B cell (primary cell): ENCODE measurements at regions not wholly inside any gene's neighbourhood (a gene's known extent, or its start where the extent isn't known, plus 50 kb on each side); places are given as distances from the start of the nearest gene placed in this dataset.

Source experiments
- ATAC-seq: fragments of 200-7000 bp; cut with Tn5 transposase; one replicate; pipeline ENCODE4 v1.10.0; 2021; ENCODE audit warnings: low read depth, mild to moderate bottlenecking, moderate number of reproducible peaks, moderate library complexity
- CTCF ChIA-PET: fragments of 350-600 bp; sonication (Branson Sonifier 250); formaldehyde crosslinking; loops from one replicate; lab custom pipeline; 2021; ENCODE audit warnings: antibody characterized with exemption, inconsistent platforms; lab: Charles Lee
- POLR2A ChIA-PET: fragments of 350-600 bp; sonication (Branson Sonifier 250); formaldehyde crosslinking; loops from one replicate; lab custom pipeline; 2021; ENCODE audit warnings: antibody characterized with exemption; lab: Charles Lee
- DNase-seq: peaks from one replicate; pipeline ENCODE4 v3.0.0; 2013
- H2AFZ ChIP-seq: 2 replicates; pipeline ENCODE4 v1.6.1; 2012; ENCODE audit warnings: mild to moderate bottlenecking, low read depth, low read length; ENCODE audit not compliant: insufficient read depth, poor library complexity, severe bottlenecking
- H3K27ac ChIP-seq, 2 donors: 1 replicate in 1 of 2; 2 replicates in 1 of 2; pipeline ENCODE4 v1.5.1; 2012 to 2013; ENCODE audit warnings: low read length in 2 of 2, mild to moderate bottlenecking in 2 of 2, moderate library complexity in 1 of 2
- H3K27me3 ChIP-seq, 4 experiments: fragments of 200-600 bp in 1 of 4; sonication (generic) in 1 of 4; replicated peaks in 1 of 4; 1 replicate in 2 of 4; 2 replicates in 2 of 4; pipeline versions ENCODE4 v1.6.1 to v1.7.0; 2013 to 2016; ENCODE audit warnings: low read length in 3 of 4, mild to moderate bottlenecking in 2 of 4, mixed read lengths in 1 of 4, moderate library complexity in 1 of 4; ENCODE audit not compliant: insufficient read depth in 4 of 4, control insufficient read depth in 3 of 4; ENCODE audit errors: control extremely low read depth in 1 of 4
- H3K36me3 ChIP-seq, 2 experiments: replicated peaks in 1 of 2; 1 replicate in 1 of 2; 2 replicates in 1 of 2; pipeline versions ENCODE4 v1.6.1 to v1.7.1; 2013; ENCODE audit warnings: low read length in 1 of 2; ENCODE audit not compliant: insufficient read depth in 2 of 2, control insufficient read depth in 1 of 2; ENCODE audit errors: control extremely low read depth in 1 of 2, extremely low read depth in 1 of 2
- H3K4me1 ChIP-seq, 2 donors: fragments of 200-600 bp in 1 of 2; sonication (generic) in 1 of 2; 1 replicate in 1 of 2; 2 replicates in 1 of 2; pipeline versions ENCODE4 v1.5.1 to v1.6.1; 2013 to 2017; ENCODE audit warnings: low read length in 2 of 2; ENCODE audit not compliant: control insufficient read depth in 2 of 2, insufficient read depth in 2 of 2
- H3K4me2 ChIP-seq: replicated peaks from 2 replicates; pipeline ENCODE3; 2012; ENCODE audit warnings: mild to moderate bottlenecking, low read depth, low read length; ENCODE audit not compliant: poor library complexity, severe bottlenecking
- H3K4me3 ChIP-seq, 5 experiments: fragments of 200-600 bp in 1 of 5; sonication (generic) in 1 of 5; 1 replicate in 3 of 5; 2 replicates in 2 of 5; pipeline versions ENCODE4 v1.5.1 to v1.7.0; 2011 to 2016; ENCODE audit warnings: low read length in 4 of 5, mild to moderate bottlenecking in 4 of 5, low read depth in 2 of 5, control low read depth in 1 of 5, moderate library complexity in 1 of 5; ENCODE audit not compliant: insufficient read depth in 1 of 5; ENCODE audit errors: control extremely low read depth in 1 of 5, extremely low read depth in 1 of 5
- H3K79me2 ChIP-seq: fragments of 200-600 bp; sonication (generic); one replicate; pipeline ENCODE4 v1.6.0; 2016; ENCODE audit warnings: low read length; ENCODE audit not compliant: control insufficient read depth, insufficient read depth
- H3K9ac ChIP-seq: fragments of 200-600 bp; sonication (generic); 2 replicates; pipeline ENCODE4 v1.6.1; 2017; ENCODE audit warnings: mild to moderate bottlenecking, low read length, moderate library complexity
- H3K9me3 ChIP-seq, 3 donors: one replicate each; pipeline versions ENCODE4 v1.6.1 to v1.7.1; 2013; ENCODE audit warnings: low read length in 2 of 3; ENCODE audit not compliant: control insufficient read depth in 2 of 3, insufficient read depth in 1 of 3; ENCODE audit errors: control extremely low read depth in 1 of 3
- H4K20me1 ChIP-seq: 2 replicates; pipeline ENCODE4 v1.6.0; 2012; ENCODE audit warnings: mild to moderate bottlenecking, low read length; ENCODE audit not compliant: insufficient read depth, control insufficient read depth, poor library complexity, severe bottlenecking
- H3K27ac Mint-ChIP-seq: one replicate; pipeline ENCODE4 v1.8.0; 2021; ENCODE audit warnings: mixed read lengths
- H3K27me3 Mint-ChIP-seq: one replicate; pipeline ENCODE4 v1.8.0; 2021; ENCODE audit warnings: mixed read lengths
- H3K4me1 Mint-ChIP-seq: one replicate; pipeline ENCODE4 v1.8.0; 2021; ENCODE audit warnings: mixed read lengths
- H3K4me3 Mint-ChIP-seq: one replicate; pipeline ENCODE4 v1.8.0; 2021; ENCODE audit warnings: mixed read lengths
- H3K9me3 Mint-ChIP-seq: one replicate; pipeline ENCODE4 v1.8.0; 2022; ENCODE audit warnings: mixed read lengths; ENCODE audit not compliant: insufficient read depth
- CTCF ChIP-seq: fragments of 200-600 bp; IDR thresholded peaks from one replicate; pipeline ENCODE4 v1.8.0; 2022; ENCODE audit warnings: antibody characterized with exemption, mild to moderate bottlenecking
- EZH2 ChIP-seq: IDR thresholded peaks from 2 replicates; pipeline ENCODE4 v1.6.1; 2012; ENCODE audit warnings: borderline replicate concordance, low read depth, mild to moderate bottlenecking, moderate library complexity, low read length; ENCODE audit not compliant: insufficient read depth, poor library complexity, severe bottlenecking
- WGBS: methylation state at CpG from one replicate; pipeline ENCODE4 v1.1.5; 2013; ENCODE audit warnings: missing lambda C conversion rate; ENCODE audit not compliant: insufficient coverage; 5-methylcytosine and 5-hydroxymethylcytosine counted together
- intact Hi-C: fragments of 100-400 bp; cut with micrococcal nuclease; formaldehyde crosslinking; loops from one replicate; pipeline ENCODE4 v1.10.0; 2022

DNA sequence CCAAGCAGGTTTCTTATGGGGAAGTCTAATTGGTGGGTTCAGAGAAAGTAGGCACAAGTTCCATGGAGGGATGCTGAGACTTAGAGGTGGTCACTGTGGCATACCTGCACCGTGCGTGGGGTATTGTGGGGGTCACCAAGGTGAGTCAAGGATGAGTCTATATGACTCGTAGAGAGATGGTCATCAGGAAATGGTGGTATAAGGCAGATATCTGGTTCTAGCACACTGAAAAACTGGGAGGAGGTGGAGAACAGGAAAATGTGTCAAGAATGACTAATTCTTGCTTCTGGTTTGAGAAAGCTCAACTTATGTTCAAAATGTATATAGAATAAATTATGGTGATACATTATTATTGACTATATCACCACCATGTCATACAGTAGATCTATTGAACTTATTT lies 258.1 kb downstream of the RAB38 start:
- H4K20me1 ChIP-seq, result no peaks in the 10 kb centered on the region
- no peaks in the 10 kb centered on the region for H3K9me3 ChIP-seq
- POLR2A ChIA-PET, result no interaction called here
- H3K9me3 Mint-ChIP-seq, result peaks cover 2% of the 10 kb centered on the region
- no peak overlapping the region for H3K4me2 ChIP-seq
- WGBS, result 91% methylated on average over 3 of the region's 3 CpGs
- H3K27me3 Mint-ChIP-seq, result no peaks in the 10 kb centered on the region
- no peaks in the 10 kb centered on the region for H3K36me3 ChIP-seq
- no peak overlapping the region for H3K4me3 Mint-ChIP-seq
- H3K4me1 ChIP-seq, result no peaks in the 10 kb centered on the region
- no peak overlapping the region for H3K27ac ChIP-seq
- intact Hi-C loops, result no loop called here
- H3K27ac Mint-ChIP-seq, result no peak overlapping the region
- no peak for ATAC-seq
- H3K9ac ChIP-seq, result no peak overlapping the region
- H3K27me3 ChIP-seq, result no peaks in the 10 kb centered on the region
- H3K79me2 ChIP-seq, result no peaks in the 10 kb centered on the region
- H3K4me1 Mint-ChIP-seq, result no peaks in the 10 kb centered on the region
- H2AFZ ChIP-seq, result no peak overlapping the region
- no peak for TF ChIP-seq CTCF
- no peak for TF ChIP-seq EZH2
- no peak for DNase-seq
- CTCF ChIA-PET, result no interaction called here
- no peak overlapping the region for H3K4me3 ChIP-seq

DNA sequence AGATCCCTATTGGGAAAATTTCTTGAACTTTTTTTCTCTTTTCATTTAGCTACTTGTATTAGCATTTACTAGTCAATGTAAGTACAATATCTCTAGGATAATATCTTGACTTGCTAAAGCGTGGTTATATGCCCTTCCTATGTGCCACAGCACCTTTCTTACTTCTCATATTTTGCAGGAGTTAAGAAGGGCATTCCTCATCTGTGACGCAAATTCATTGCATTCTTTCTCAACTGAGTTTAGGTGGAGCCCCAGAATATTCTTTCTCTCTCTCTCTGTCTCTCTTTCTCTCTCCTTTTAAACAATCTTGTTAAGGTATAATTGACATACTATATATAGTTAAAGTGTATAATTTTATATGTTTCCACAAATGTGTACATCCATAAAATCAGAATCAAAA lies 266.1 kb downstream of the RAB38 start:
- Histone ChIP-seq H3K4me2 (no peak overlapping the region), H3K9ac (no peak overlapping the region), H3K27me3 (no peaks in the 10 kb centered on the region), H3K4me3 (no peak overlapping the region), H2AFZ (no peak overlapping the region), H3K9me3 (no peaks in the 10 kb centered on the region), H3K4me1 (no peaks in the 10 kb centered on the region), H3K79me2 (no peaks in the 10 kb centered on the region), H3K27ac (no peak overlapping the region), H4K20me1 (no peaks in the 10 kb centered on the region), H3K36me3 (no peaks in the 10 kb centered on the region)
- H3K4me3 Mint-ChIP-seq, result no peak overlapping the region
- no peaks in the 10 kb centered on the region for H3K4me1 Mint-ChIP-seq
- H3K9me3 Mint-ChIP-seq, result peaks cover 2% of the 10 kb centered on the region
- no peaks in the 10 kb centered on the region for H3K27me3 Mint-ChIP-seq
- H3K27ac Mint-ChIP-seq, result no peak overlapping the region
- WGBS, result no CpG with 5 or more reads among the region's 2 CpGs
- DNase-seq (no peak), ATAC-seq (no peak)
- TF ChIP-seq CTCF (no peak), EZH2 (no peak)
- intact Hi-C loops, result no loop called here
- CTCF ChIA-PET, result no interaction called here
- POLR2A ChIA-PET, result no interaction called here
